ENCODE measurements at regions not wholly inside any gene's neighbourhood (a gene's known extent, or its start where the extent isn't known, plus 50 kb on each side); places are given as distances from the start of the nearest gene placed in this dataset.
"Not testable (repeated sequence)": the region's sequence is repeated elsewhere in the genome, so short reads cannot be mapped to it uniquely, and the experiment has no call there.

GRCh38 chr13:50611117-50611781, 232.2 kb downstream of the DLEU7 start:
- no peak for DNase-seq

GRCh38 chr13:50612717-50613116, 230.8 kb downstream of the DLEU7 start:
- no peak for DNase-seq

DNA sequence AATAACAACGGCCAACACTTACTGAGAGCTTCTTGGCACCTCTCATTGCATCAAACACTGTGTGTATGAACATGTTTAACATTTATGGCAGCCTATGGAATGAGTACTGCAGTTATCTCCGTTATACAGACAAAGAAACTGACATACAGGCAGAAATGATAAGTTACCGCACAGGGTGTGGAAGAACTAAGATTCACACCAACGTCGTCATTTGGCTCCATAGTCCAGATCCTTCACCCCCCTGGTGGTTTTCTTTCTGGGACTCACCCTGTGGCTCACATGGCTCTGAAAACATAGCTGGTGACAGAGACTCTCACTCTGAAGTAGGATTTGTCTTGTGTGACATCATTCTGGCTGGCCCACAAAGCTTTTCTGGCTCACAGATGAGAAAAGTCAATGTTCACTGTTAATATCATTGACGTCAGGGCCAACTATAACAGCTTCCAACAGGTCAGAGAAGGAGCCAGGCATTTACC, 230.1 kb downstream of the DLEU7 start:
- peak; percentile 42 for DNase-seq

DNA sequence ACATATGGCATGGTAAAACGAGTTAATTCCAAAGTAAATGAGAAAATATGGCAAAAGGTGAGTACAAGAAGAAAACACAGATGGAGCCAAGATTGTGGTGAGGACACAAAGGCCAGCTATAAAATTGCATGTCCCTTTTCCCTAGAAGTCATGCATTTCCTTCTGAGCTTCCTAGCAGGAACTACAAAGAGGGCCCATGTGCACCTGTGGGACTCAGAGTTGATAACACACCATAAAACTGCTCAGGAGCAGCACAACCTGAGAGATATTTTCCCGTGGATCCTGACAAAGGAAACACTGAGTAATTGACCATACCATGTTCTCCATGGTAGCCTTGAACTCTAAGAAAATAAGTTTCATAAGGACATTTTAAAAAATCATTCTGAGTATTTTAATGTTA, 228.3 kb downstream of the DLEU7 start:
- no peak for DNase-seq

GRCh38 chr13:50616101-50616500, 227.4 kb downstream of the DLEU7 start:
- DNase-seq: peak; percentile 68

- DNase-seq: peak; percentile 93
Observed at GRCh38 chr13:50617134-50617721, 226.3 kb downstream of the DLEU7 start.

GRCh38 chr13:50618206-50618605, 225.3 kb downstream of the DLEU7 start:
- no peak for DNase-seq

DNA sequence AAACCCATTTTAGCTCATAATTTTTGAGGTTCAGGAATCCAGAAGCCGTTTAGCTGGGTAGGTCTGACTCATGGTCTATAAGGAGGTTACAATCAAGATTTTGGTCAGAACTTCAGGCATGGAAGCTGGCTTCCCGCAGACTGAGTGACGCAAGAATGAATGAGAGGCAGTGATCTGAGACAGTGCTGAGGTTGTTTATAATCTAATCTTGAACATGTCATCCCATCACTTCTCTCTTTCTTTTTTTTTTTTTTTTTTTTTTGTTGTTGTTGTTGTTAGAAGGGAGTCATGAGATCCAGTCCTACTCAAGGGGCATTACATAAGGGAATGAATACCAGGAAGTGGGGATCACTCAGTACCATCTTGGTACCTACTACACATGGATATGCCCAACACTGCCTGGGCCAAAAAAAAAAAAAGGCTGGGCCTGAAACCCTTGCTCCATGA, 217.4 kb downstream of the DLEU7 start:
- peak; percentile 84 for DNase-seq

DNA sequence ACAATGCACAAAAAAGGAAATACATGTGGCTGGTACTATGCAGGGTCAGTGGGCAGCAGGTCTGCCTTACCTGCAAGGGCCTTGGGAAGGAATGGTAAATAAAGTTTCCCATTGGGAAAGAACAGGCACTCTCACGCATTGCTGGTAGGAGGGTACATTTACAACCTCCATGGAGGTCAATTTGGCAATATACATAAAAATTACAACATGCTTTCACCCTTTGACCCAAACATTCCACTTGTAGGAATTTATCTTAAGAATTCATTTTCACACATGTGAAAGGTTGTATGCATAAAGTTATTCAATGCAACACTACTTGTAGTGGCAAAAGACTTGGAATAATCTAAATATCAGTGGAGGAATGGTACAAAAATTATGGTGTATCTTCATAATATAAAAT, 216.4 kb downstream of the DLEU7 start:
- no peak for DNase-seq

DNA sequence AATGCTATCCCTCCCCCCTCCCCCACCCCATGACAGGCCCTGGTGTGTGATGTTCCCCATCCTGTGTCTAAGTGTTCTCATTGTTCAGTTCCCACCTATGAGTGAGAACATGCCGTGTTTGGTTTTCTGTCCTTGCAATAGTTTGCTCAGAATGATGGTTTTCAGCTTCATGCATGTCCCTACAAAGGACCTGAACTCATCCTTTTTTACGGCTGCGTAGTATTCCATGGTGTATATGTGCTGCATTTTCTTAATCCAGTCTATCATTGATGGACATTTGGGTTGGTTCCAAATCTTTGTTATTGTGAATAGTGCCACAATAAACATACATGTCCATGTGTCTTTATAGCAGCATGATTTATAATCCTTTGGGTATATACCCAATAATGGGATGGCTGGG, 215.0 kb downstream of the DLEU7 start:
- not testable (repeated sequence) for DNase-seq

- DNase-seq: no peak
Observed at GRCh38 chr13:50629497-50629896, 214.0 kb downstream of the DLEU7 start.

DNA sequence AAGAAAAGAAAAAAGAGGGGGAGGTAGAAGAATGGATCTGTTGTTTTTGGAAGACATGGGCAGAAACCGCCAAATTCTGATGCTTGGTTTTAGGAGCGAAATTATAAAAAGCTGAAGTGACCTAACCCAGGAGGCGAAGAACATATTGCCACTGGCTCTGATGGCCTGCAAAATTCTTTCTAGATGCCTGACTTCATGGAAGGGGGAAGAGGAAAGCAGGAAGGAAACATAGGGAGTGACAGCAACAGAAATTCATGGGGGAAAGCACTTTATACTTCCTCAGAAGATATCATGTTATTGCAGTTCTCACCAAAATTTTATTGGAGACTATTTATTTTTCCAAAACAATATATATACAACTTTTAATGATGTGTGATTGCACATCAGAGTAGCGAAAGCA, 213.5 kb downstream of the DLEU7 start:
- no peak for DNase-seq

DNA sequence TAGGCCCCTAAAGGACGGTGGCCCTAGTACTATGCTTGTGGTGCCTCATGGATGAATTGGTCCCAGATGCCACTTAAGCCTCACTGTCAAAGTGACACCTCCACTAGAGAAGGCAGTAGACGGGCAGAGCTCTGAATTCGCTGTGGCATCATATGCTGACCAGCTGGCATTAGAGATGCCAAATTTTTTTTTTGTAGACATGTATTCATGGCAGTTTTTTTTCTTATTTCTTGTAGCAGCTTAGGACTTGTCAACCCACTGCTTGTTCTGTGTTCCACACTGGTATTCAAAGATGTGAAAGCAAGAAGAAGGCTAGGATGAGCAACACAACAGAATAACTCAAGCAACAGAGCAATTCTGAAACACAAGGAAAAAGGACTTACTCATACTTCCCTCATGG, 212.5 kb downstream of the DLEU7 start:
- no peak for DNase-seq

DNA sequence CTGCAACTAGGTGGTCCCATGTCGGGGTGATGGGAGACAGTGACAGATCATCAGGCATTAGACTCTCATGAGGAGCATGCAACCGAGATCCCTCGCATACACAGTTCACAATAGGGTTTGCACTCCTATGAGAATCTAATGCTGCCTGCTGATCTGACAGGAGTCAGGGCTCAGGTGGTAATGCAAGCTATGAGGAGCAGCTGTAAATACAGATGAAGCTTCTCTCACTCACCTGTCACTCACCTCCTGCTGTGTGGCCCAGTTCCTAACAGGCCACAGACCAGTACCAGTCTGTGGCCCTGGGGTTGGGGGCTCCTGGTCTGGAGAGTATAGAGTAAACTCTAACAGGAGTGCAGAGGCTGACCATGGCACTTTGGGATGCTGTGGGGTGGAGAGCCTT, 209.2 kb downstream of the DLEU7 start:
- DNase-seq: no peak

DNA sequence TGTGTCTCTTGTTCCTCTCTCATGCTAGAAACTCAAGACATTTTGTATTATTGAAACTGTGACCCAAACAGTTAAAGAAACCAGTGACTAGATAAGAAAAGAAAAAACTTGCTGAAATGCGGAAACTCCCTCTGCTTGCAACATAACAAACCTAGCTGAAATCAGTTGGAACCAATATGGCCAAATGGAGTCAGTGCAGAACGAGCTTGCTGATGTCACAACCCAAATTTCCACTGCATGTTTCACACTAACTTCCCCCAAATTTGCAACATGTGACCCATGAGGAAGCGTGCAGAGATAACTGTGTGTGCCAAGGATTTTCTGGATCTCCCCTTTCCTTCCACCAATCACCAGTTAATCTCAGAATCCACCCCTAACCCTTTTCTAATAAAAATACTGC, 208.0 kb downstream of the DLEU7 start:
- DNase-seq: no peak

GRCh38 chr13:50636007-50636704, 207.3 kb downstream of the DLEU7 start:
- DNase-seq: no peak

DNA sequence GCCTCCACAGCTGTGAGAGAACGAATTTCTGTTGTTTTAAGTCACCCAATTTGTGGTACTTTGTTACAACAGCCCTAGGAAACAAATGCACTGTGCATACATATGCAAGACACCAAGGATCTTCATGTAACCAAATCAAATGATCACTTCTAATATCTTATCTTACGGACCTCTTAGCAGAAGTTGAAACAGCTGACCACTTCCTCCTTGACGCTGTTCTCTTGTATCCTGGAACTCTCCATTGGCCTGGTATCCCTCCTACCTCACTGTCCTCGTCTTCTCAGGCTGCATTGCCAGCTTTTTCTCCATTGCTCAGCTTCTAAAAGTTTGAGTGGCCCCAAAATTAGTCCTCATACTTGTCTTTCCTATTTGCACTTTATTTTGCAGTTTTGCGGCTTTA, 200.4 kb downstream of the DLEU7 start:
- DNase-seq: no peak

- DNase-seq: no peak
Observed at GRCh38 chr13:50644081-50644871, 199.2 kb downstream of the DLEU7 start.

- peak; percentile 89 for DNase-seq
Observed at GRCh38 chr13:50645092-50645491, 198.4 kb downstream of the DLEU7 start.

DNA sequence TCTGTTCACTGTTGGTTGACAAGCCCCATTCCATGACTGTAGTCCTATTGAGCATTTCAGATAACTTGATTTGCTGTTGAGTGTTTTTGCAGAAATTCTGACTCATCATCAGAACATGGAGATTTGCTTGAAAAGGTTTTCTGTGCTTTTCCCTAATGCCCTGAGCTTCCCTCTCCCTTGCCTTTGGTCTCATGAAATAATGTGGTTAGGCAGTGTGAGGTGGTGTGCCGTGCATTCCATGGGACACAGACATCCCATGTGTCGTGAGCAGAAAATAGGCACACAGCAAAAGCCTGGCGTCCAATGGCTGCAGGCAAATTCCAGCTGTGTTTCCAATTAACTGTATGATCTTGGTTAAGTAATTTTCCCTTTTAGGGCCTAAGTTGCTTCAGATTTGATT, 197.4 kb downstream of the DLEU7 start:
- peak; percentile 73 for DNase-seq

DNA sequence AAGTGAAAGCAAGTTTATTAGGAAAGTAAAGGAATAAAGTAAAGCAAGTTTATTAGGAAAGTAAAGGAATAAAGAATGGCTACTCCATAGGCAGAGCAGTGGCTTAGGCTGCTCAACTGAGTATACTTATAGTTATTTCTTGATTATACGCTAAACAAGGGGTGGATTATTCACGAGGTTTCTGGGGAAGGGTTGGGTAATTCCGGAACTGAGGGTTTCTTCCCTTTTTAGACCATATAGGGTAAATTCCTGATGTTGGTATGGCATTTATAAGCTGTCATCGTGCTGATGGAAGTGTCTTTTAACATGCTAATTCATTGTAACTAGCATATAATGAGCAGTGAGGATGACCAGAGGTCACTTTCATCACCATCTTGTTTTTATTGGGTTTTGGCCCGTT, 194.3 kb downstream of the DLEU7 start:
- no peak for DNase-seq

DNA sequence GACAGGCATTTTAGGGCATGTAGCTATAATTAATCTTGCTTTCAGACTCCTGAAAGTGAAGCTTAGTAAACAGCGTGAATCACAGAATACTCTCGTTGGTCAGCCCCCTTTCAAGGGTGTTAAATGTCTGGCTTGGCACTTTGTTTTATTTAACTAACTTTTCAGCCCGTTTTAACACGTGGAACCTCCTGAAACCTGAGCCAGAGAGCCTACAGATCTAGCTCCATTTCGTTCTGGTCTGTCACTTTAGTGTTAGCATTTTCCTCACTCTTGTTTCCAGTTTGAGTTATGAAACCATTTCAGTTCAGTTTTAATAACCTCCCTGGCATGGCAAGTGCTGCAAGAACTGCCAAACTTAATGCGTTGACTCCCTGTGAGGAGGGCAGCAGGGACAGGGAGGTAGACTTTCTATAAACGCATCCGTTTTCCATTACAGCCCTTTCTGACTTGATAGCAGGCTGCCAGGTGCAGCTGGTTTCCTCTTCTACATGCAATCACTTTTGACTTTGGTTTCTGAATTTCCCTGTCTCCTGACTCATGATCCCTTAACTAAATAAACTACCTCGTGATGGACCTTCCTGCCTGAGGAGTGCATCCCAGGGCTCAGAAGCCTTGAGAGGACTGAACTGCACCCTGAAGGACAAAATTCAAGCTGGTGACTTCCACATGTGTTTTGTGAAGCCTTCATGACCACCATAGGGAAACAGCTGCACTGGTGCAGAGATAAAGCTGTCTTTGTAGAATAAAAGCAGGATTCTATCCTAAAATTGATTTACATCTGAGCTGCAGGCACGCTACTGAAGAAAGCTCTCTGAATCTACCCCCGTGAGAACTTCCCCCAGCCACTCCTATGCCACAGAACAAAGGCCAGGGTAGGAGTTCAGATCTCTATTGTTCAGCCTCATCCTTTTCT, 192.6 kb downstream of the DLEU7 start:
- DNase-seq: peak; percentile 46

All from fibroblast of skin of abdomen (primary cell).